SK-N-SH treated with all-trans-retinoic acid at 6 μM for 48 hours (cell line): ENCODE measurements at regions not wholly inside any gene's neighbourhood (a gene's known extent, or its start where the extent isn't known, plus 50 kb on each side); places are given as distances from the start of the nearest gene placed in this dataset.

ENCODE experiments used
- BACH2 ChIP-seq: fragments of 250-450 bp; sonication (Bioruptor Pico); IDR thresholded peaks from 2 replicates; pipeline ENCODE4 v1.9.0; 2021; ENCODE audit warnings: mild to moderate bottlenecking, borderline replicate concordance
- PATZ1 ChIP-seq: fragments of 250-450 bp; sonication (Bioruptor Pico); IDR thresholded peaks from 2 replicates; pipeline ENCODE4 v1.8.0; 2020; ENCODE audit warnings: mild to moderate bottlenecking, moderate library complexity, borderline replicate concordance
- RARB ChIP-seq: fragments of 250-450 bp; sonication (Bioruptor Pico); IDR thresholded peaks from 2 replicates; pipeline ENCODE4 v1.8.0; 2021; ENCODE audit warnings: mild to moderate bottlenecking, moderate library complexity
- ZC3H10 ChIP-seq: fragments of 250-450 bp; sonication (Bioruptor Pico); IDR thresholded peaks from 2 replicates; pipeline ENCODE4 v1.5.1; 2021; ENCODE audit warnings: mild to moderate bottlenecking, moderate library complexity
- ZFP30 ChIP-seq: fragments of 450-650 bp; formaldehyde crosslinking; IDR thresholded peaks from 2 replicates; pipeline ENCODE4 v1.5.0; 2022; ENCODE audit warnings: mild to moderate bottlenecking, moderate library complexity
- ZNF565 ChIP-seq: fragments of 450-650 bp; formaldehyde crosslinking; conservative IDR thresholded peaks from 2 replicates; pipeline ENCODE4 v1.5.0; 2020; ENCODE audit warnings: low read depth, mild to moderate bottlenecking, moderate library complexity

GRCh38 chr13:21984156-21984555 is 313.3 kb downstream of the FGF9 start:
- TF ChIP-seq PATZ1 (CRISPR knock-in tag), result no peak
- TF ChIP-seq RARB (CRISPR knock-in tag), result no peak
- no peak for TF ChIP-seq ZC3H10
- TF ChIP-seq ZFP30 (CRISPR knock-in tag), result no peak
- TF ChIP-seq ZNF565 (CRISPR knock-in tag), result no peak
- TF ChIP-seq BACH2 (CRISPR knock-in tag), result no peak
